KMS-11 (cell line): ENCODE measurements at regions not wholly inside any gene's neighbourhood (a gene's known extent, or its start where the extent isn't known, plus 50 kb on each side); places are given as distances from the start of the nearest gene placed in this dataset.

Experiments
- H2AFZ ChIP-seq: fragments of 200-600 bp; sonication (generic); 2 replicates; pipeline ENCODE4 v1.6.1; 2016; ENCODE audit warnings: antibody characterized with exemption, mixed run types, low read depth
- H3K27ac ChIP-seq: fragments of 200-600 bp; sonication (generic); 2 replicates; pipeline ENCODE4 v1.6.1; 2016; ENCODE audit warnings: mild to moderate bottlenecking, mixed run types
- H3K27me3 ChIP-seq: fragments of 200-600 bp; sonication (generic); 2 replicates; pipeline ENCODE4 v1.6.1; 2017; ENCODE audit warnings: mild to moderate bottlenecking, low read depth, mixed run types, moderate library complexity; ENCODE audit not compliant: insufficient read depth
- H3K36me3 ChIP-seq: fragments of 200-600 bp; sonication (generic); 2 replicates; pipeline ENCODE4 v1.6.1; 2017; ENCODE audit warnings: mild to moderate bottlenecking, mixed run types; ENCODE audit not compliant: insufficient read depth
- H3K4me1 ChIP-seq: fragments of 200-600 bp; sonication (generic); 2 replicates; pipeline ENCODE4 v1.6.1; 2016; ENCODE audit warnings: mild to moderate bottlenecking, low read depth, mixed run types; ENCODE audit not compliant: poor library complexity, severe bottlenecking
- H3K4me2 ChIP-seq: fragments of 200-600 bp; sonication (generic); 2 replicates; pipeline ENCODE4 v1.7.0; 2016; ENCODE audit warnings: mild to moderate bottlenecking, mixed run types
- H3K4me3 ChIP-seq: fragments of 200-600 bp; sonication (generic); IDR thresholded peaks from 2 replicates; pipeline ENCODE4 v1.6.1; 2017; ENCODE audit warnings: low read depth, low read length, mixed read lengths; ENCODE audit not compliant: insufficient read depth
- H3K79me2 ChIP-seq: fragments of 200-600 bp; sonication (generic); 2 replicates; pipeline ENCODE4 v1.6.1; 2016; ENCODE audit warnings: low read depth, mixed run types; ENCODE audit not compliant: insufficient read depth
- H3K9ac ChIP-seq: fragments of 200-600 bp; sonication (generic); 2 replicates; pipeline ENCODE4 v1.6.1; 2016; ENCODE audit warnings: mild to moderate bottlenecking, mixed run types
- H4K20me1 ChIP-seq: fragments of 200-600 bp; sonication (generic); 2 replicates; pipeline ENCODE4 v1.6.1; 2016; ENCODE audit warnings: mild to moderate bottlenecking, mixed run types; ENCODE audit not compliant: insufficient read depth
- TF ChIP-seq, protein P1 (sequence below): fragments of 200-600 bp; sonication (generic); conservative IDR thresholded peaks from 2 replicates; pipeline ENCODE4 v1.6.1; 2017; ENCODE audit warnings: low read depth, mild to moderate bottlenecking, antibody characterized with exemption, low read length, moderate library complexity, mixed read lengths

DNA sequence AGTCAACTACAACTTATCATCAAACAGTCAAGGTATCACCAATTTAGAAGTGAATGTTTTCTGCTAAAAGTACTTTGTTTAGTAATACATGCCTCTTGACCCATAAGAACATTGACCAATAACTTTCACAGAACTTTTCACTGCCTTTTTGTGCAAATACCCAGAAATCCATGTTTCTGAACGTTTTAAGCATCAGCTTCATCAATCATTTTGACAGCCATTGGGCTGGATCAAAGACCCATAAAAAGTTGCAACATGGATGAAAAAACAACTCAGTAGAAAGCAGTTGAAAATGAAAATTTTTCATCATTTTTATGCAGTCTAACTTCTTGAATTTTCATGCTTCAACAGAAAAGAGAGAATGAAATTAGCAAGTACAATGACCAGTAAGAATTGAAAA is 466.7 kb downstream of the TRAM1L1 start:
- no peak overlapping the region for H3K4me2 ChIP-seq
- H3K4me3 ChIP-seq: no peak overlapping the region
- no peak overlapping the region for H3K9ac ChIP-seq
- H3K27me3 ChIP-seq: no peaks in the 10 kb centered on the region
- H3K27ac ChIP-seq: no peak overlapping the region
- no peaks in the 10 kb centered on the region for H3K36me3 ChIP-seq
- H3K4me1 ChIP-seq: no peaks in the 10 kb centered on the region
- H4K20me1 ChIP-seq: no peaks in the 10 kb centered on the region
- no peaks in the 10 kb centered on the region for H3K79me2 ChIP-seq
- TF ChIP-seq, protein P1, sequence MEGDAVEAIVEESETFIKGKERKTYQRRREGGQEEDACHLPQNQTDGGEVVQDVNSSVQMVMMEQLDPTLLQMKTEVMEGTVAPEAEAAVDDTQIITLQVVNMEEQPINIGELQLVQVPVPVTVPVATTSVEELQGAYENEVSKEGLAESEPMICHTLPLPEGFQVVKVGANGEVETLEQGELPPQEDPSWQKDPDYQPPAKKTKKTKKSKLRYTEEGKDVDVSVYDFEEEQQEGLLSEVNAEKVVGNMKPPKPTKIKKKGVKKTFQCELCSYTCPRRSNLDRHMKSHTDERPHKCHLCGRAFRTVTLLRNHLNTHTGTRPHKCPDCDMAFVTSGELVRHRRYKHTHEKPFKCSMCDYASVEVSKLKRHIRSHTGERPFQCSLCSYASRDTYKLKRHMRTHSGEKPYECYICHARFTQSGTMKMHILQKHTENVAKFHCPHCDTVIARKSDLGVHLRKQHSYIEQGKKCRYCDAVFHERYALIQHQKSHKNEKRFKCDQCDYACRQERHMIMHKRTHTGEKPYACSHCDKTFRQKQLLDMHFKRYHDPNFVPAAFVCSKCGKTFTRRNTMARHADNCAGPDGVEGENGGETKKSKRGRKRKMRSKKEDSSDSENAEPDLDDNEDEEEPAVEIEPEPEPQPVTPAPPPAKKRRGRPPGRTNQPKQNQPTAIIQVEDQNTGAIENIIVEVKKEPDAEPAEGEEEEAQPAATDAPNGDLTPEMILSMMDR: no peak
- H2AFZ ChIP-seq: no peak overlapping the region

DNA sequence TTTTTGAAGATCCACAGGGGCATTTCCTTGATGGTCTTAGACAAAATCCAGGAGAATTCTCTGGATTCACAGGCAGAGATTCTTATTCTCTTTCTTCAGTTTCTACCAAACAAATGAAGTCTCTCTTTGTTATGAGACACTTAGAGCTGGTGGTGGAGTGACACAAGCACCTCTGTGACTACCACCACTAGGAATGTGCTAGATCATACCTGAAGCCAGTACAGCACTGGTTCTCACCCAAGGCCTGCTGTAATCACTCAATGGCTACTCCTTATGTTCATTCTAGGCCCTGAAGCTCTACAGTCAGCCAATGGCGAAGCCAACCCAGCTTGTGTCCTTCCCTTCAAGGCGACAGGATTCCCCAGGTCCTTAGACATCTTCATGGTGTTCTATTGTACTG is 482.3 kb downstream of the TRAM1L1 start:
- no peaks in the 10 kb centered on the region for H3K79me2 ChIP-seq

DNA sequence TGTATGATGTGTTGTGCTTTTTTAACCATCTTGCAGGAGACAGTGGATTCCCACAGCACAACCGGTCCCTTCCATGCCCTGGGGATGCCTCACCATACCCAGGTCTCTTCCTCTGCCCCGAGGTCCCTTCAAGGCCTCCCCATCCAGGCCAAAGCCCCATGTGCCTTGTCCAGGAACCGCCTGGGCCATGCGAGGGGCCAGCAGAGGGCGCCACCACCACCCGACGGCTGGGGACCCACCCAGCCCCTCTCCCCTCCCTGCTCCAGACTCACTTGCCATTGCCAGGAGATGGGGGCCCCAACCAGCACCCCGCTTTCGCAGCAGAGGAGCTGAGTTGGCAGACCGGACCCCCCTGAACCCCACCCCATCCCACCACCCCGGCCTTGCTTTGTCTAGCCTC is 485.5 kb downstream of the TRAM1L1 start:
- Histone ChIP-seq H3K4me3 (no peak overlapping the region), H3K36me3 (no peaks in the 10 kb centered on the region), H3K79me2 (no peaks in the 10 kb centered on the region), H3K27ac (no peak overlapping the region), H3K9ac (no peak overlapping the region), H3K27me3 (no peaks in the 10 kb centered on the region), H4K20me1 (no peaks in the 10 kb centered on the region), H2AFZ (no peak overlapping the region), H3K4me1 (no peaks in the 10 kb centered on the region), H3K4me2 (no peak overlapping the region)
- TF ChIP-seq, protein P1: no peak; the same call in 1 of the 2 replicates

More for the DNA sequence above, 482.3 kb downstream of the TRAM1L1 start:
- Histone ChIP-seq H3K27ac (no peak overlapping the region), H4K20me1 (no peaks in the 10 kb centered on the region), H3K27me3 (no peaks in the 10 kb centered on the region), H3K36me3 (no peaks in the 10 kb centered on the region), H3K4me3 (no peak overlapping the region), H3K4me1 (no peaks in the 10 kb centered on the region), H2AFZ (no peak overlapping the region), H3K9ac (no peak overlapping the region), H3K4me2 (no peak overlapping the region)
- TF ChIP-seq, protein P1: no peak

DNA sequence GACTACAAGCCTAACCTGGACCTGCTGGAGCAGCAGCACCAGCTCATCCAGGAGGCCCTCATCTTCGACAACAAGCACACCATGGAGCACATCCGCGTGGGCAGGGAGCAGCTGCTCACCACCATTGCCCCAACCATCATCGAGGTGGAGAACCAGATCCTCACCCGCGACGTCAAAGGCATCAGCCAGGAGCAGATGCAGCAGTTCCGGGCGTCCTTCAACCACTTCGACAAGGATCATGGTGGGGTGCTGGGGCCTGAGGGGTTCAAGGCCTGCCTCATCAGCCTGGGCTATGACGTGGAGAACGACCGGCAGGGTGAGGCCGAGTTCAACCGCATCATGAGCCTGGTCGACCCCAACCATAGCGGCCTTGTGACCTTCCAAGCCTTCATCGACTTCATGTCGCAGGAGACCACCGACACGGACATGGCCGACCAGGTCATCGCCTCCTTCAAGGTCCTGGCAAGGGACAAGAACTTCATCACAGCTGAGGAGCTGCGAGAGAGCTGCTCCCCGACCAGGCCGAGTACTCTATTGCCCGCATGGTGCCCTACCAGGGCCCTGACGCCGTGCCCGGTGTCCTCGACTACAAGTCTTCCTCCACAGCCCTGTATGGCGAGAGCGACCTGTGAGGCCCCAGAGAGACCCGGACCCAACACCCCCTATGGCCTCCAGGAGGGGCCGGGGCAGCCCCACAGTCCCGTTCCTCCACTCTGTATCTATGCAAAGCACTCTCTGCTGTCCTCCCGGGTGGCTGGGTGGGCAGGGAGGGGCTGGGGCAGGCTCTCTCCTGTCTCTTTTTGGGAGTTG is 486.2 kb downstream of the TRAM1L1 start:
- Histone ChIP-seq H4K20me1 (no peaks in the 10 kb centered on the region), H3K27ac (no peak overlapping the region), H3K36me3 (no peaks in the 10 kb centered on the region), H3K4me3 (no peak overlapping the region), H3K79me2 (no peaks in the 10 kb centered on the region), H3K27me3 (no peaks in the 10 kb centered on the region), H3K4me2 (no peak overlapping the region), H3K4me1 (no peaks in the 10 kb centered on the region), H3K9ac (no peak overlapping the region), H2AFZ (no peak overlapping the region)
- TF ChIP-seq, protein P1: no peak
